H1 (cell line): ENCODE measurements at regions not wholly inside any gene's neighbourhood (a gene's known extent, or its start where the extent isn't known, plus 50 kb on each side); places are given as distances from the start of the nearest gene placed in this dataset.

Source experiments
- CTCF ChIA-PET: fragments of 300-600 bp; sonication (Branson Sonifier 250); formaldehyde crosslinking; loops from one replicate; lab custom pipeline; 2021; ENCODE audit not compliant: partially characterized antibody; lab: Charles Lee
- POLR2A ChIA-PET: fragments of 300-600 bp; sonication (Branson Sonifier 250); formaldehyde crosslinking; loops from one replicate; lab custom pipeline; 2021; ENCODE audit warnings: inconsistent platforms; ENCODE audit not compliant: partially characterized antibody; lab: Charles Lee
- DNase-seq, 2 experiments: peaks; one replicate each; pipeline versions ENCODE4 v3.0.0 to v3.0.0-alpha.2; 2010 to 2022; ENCODE audit warnings: low spot score in 2 of 2, low read depth in 1 of 2, mixed read lengths in 1 of 2
- FAIRE-seq: peaks from 2 replicates; lab custom pipeline; 2011; peaks lifted over from hg19 to GRCh38; lab: Jason Lieb, UNC
- H2AFZ ChIP-seq: 2 replicates; pipeline ENCODE4 v1.8.1; 2012; ENCODE audit warnings: low read length, inconsistent platforms
- H2AK5ac ChIP-seq: 2 replicates; pipeline ENCODE4 v1.6.1; 2013; ENCODE audit warnings: low read depth, low read length
- H2BK120ac ChIP-seq: replicated peaks from 2 replicates; pipeline ENCODE3; 2013; ENCODE audit warnings: low read depth, low read length, inconsistent platforms
- H2BK12ac ChIP-seq: 2 replicates; pipeline ENCODE4 v1.6.1; 2013; ENCODE audit warnings: low read depth, low read length
- H2BK15ac ChIP-seq: 2 replicates; pipeline ENCODE4 v1.6.1; 2013; ENCODE audit warnings: low read length
- H2BK20ac ChIP-seq: 2 replicates; pipeline ENCODE4 v1.6.1; 2013; ENCODE audit warnings: low read length
- H2BK5ac ChIP-seq: 2 replicates; pipeline ENCODE4 v1.6.1; 2013; ENCODE audit warnings: low read depth, low read length
- H3K14ac ChIP-seq: 2 replicates; pipeline ENCODE4 v1.6.1; 2013; ENCODE audit warnings: inconsistent platforms; ENCODE audit not compliant: insufficient read length
- H3K18ac ChIP-seq: 2 replicates; pipeline ENCODE4 v1.6.1; 2013; ENCODE audit warnings: low read length; ENCODE audit errors: extremely low read depth
- H3K23ac ChIP-seq: 2 replicates; pipeline ENCODE4 v1.6.1; 2013; ENCODE audit warnings: inconsistent platforms; ENCODE audit not compliant: insufficient read length
- H3K23me2 ChIP-seq: 2 replicates; pipeline ENCODE4 v1.6.1; 2013; ENCODE audit warnings: low read depth, low read length
- H3K27ac ChIP-seq: 2 replicates; pipeline ENCODE4 v1.6.1; 2011; ENCODE audit warnings: low read depth, low read length, inconsistent platforms
- H3K27me3 ChIP-seq, 4 experiments: replicated peaks in 1 of 4; 1 replicate in 1 of 4; 2 replicates in 3 of 4; pipeline versions ENCODE4 v1.6.1 to v1.8.1; 2011 to 2013; ENCODE audit warnings: low read length in 3 of 4, mild to moderate bottlenecking in 3 of 4, inconsistent platforms in 2 of 4, mixed read lengths in 2 of 4, moderate library complexity in 1 of 4; ENCODE audit not compliant: control insufficient read depth in 3 of 4, insufficient read depth in 3 of 4; ENCODE audit errors: extremely low read depth in 1 of 4
- H3K36me3 ChIP-seq, 4 experiments: 2 replicates each; pipeline versions ENCODE4 v1.6.1 to v1.8.1; 2011 to 2013; ENCODE audit warnings: mild to moderate bottlenecking in 4 of 4, low read length in 3 of 4, moderate library complexity in 2 of 4, control low read depth in 1 of 4, inconsistent platforms in 1 of 4; ENCODE audit not compliant: insufficient read depth in 4 of 4, control insufficient read depth in 2 of 4
- H3K4ac ChIP-seq: replicated peaks from 2 replicates; pipeline ENCODE3; 2013; ENCODE audit warnings: low read length, low read depth, mixed read lengths, inconsistent platforms; ENCODE audit not compliant: insufficient read length
- H3K4me1 ChIP-seq, 4 experiments: replicated peaks in 1 of 4; 1 replicate in 1 of 4; 2 replicates in 3 of 4; pipeline versions ENCODE4 v1.6.1 to v1.8.1; 2011 to 2013; ENCODE audit warnings: low read length in 3 of 4, inconsistent platforms in 2 of 4, mixed read lengths in 1 of 4; ENCODE audit not compliant: insufficient read depth in 4 of 4, control insufficient read depth in 3 of 4
- H3K4me2 ChIP-seq, 2 experiments: 2 replicates each; pipeline versions ENCODE4 v1.6.1 to v1.8.1; 2011 to 2013; ENCODE audit warnings: low read depth in 2 of 2, low read length in 2 of 2, control low read depth in 1 of 2, inconsistent platforms in 1 of 2, mild to moderate bottlenecking in 1 of 2; ENCODE audit not compliant: insufficient read depth in 1 of 2
- H3K4me3 ChIP-seq, 4 experiments: fragments of 200-600, 300-600 bp in 1 of 4; sonication (generic), shearing (Covaris generic), sonication (Bioruptor Twin) in 1 of 4; 2 replicates each; pipeline versions ENCODE4 v1.5.1 to v1.8.1; 2011 to 2016; ENCODE audit warnings: low read length in 4 of 4, low read depth in 3 of 4, control low read depth in 2 of 4, inconsistent platforms in 2 of 4, mild to moderate bottlenecking in 2 of 4, mixed read lengths in 1 of 4, moderate library complexity in 1 of 4; ENCODE audit not compliant: insufficient read depth in 2 of 4; ENCODE audit errors: extremely low read depth in 1 of 4
- H3K56ac ChIP-seq: replicated peaks from 2 replicates; pipeline ENCODE3; 2013; ENCODE audit warnings: low read depth, mild to moderate bottlenecking, mixed read lengths, low read length, inconsistent platforms; ENCODE audit not compliant: insufficient read length
- H3K79me1 ChIP-seq: 2 replicates; pipeline ENCODE4 v1.6.1; 2013; ENCODE audit warnings: low read depth, low read length, control low read depth
- H3K79me2 ChIP-seq, 2 experiments: 2 replicates each; pipeline versions ENCODE4 v1.6.1 to v1.8.1; 2012 to 2013; ENCODE audit warnings: low read length in 2 of 2, mild to moderate bottlenecking in 2 of 2, inconsistent platforms in 1 of 2; ENCODE audit not compliant: insufficient read depth in 2 of 2, control insufficient read depth in 1 of 2
- H3K9ac ChIP-seq, 4 experiments: replicated peaks in 1 of 4; 1 replicate in 1 of 4; 2 replicates in 3 of 4; pipeline versions ENCODE4 v1.6.1 to v1.8.1; 2011 to 2013; ENCODE audit warnings: low read depth in 3 of 4, low read length in 3 of 4, control low read depth in 2 of 4, mild to moderate bottlenecking in 2 of 4, moderate library complexity in 2 of 4, inconsistent platforms in 1 of 4; ENCODE audit errors: extremely low read depth in 1 of 4
- H3K9me3 ChIP-seq, 2 experiments: 2 replicates each; pipeline versions ENCODE4 v1.6.1 to v1.8.1; 2012 to 2013; ENCODE audit warnings: mild to moderate bottlenecking in 2 of 2, moderate library complexity in 2 of 2, control low read depth in 1 of 2, inconsistent platforms in 1 of 2, low read depth in 1 of 2, low read length in 1 of 2, mixed read lengths in 1 of 2; ENCODE audit not compliant: insufficient read depth in 2 of 2
- H4K20me1 ChIP-seq, 2 experiments: replicated peaks in 1 of 2; 2 replicates each; pipeline versions ENCODE3 to v1.8.1; 2011 to 2013; ENCODE audit warnings: inconsistent platforms in 2 of 2, low read length in 2 of 2, mild to moderate bottlenecking in 1 of 2; ENCODE audit not compliant: insufficient read depth in 2 of 2, control insufficient read depth in 1 of 2
- H4K5ac ChIP-seq: 2 replicates; pipeline ENCODE4 v1.6.1; 2013; ENCODE audit warnings: low read length, low read depth, mixed read lengths, inconsistent platforms; ENCODE audit not compliant: insufficient read length
- H4K8ac ChIP-seq: 2 replicates; pipeline ENCODE4 v1.8.0; 2013; ENCODE audit warnings: mild to moderate bottlenecking, moderate library complexity, low read length, inconsistent platforms; ENCODE audit not compliant: insufficient read depth; ENCODE audit errors: extremely low read depth
- H4K91ac ChIP-seq: replicated peaks from 2 replicates; pipeline ENCODE3; 2013; ENCODE audit warnings: low read length, mixed read lengths, inconsistent platforms; ENCODE audit not compliant: insufficient read length
- CEBPB ChIP-seq: IDR thresholded peaks from 2 replicates; pipeline ENCODE4 v1.6.1; 2012; ENCODE audit warnings: low read depth, low read length
- CREB1 ChIP-seq: IDR thresholded peaks from 2 replicates; pipeline ENCODE4 v1.6.1; 2012; ENCODE audit warnings: inconsistent platforms
- WGBS, 2 experiments: shearing (Covaris generic) in 1 of 2; methylation state at CpG; one replicate each; pipeline versions ENCODE4 v1.1.6 to v1.1.7; 2013 to 2015; ENCODE audit warnings: low lambda C conversion rate in 2 of 2, mixed read lengths in 2 of 2, inconsistent platforms in 1 of 2, low coverage in 1 of 2, missing lambda C conversion rate in 1 of 2; ENCODE audit not compliant: insufficient replicate concordance in 2 of 2, insufficient coverage in 1 of 2, insufficient read length in 1 of 2; ENCODE audit errors: extremely low coverage in 1 of 2, missing lambda C conversion rate in 1 of 2; 5-methylcytosine and 5-hydroxymethylcytosine counted together

DNA sequence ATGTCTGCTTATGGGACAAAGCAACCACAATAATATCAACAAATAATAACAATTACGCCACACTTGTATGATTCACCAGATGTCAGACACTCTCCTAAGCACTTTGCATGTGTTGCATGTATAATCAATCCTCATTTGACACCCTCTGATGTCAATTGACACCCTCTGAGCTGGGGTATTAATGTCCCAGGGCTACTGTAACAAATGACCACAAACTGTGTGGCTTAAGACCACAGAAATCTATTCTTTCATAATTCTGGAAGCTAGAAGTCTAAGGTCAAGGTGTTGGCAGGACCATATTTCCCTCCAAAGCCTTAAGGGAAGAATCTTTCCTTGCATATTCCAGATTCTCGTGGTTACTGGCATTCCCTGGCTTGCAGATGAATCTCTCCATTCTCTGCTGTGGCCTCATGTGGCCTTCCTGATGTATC lies 112.7 kb downstream of the NPIPB5 start:
- FAIRE-seq (no peak), DNase-seq (peak in 1 of 2 experiments; percentile 29)
- no peak overlapping the region for H3K4ac ChIP-seq
- H3K4me2 ChIP-seq = no peak overlapping the region
- H4K20me1 ChIP-seq = no peaks in the 10 kb centered on the region
- no peak overlapping the region for H3K4me3 ChIP-seq
- CTCF ChIA-PET = interaction anchor here (0.6 kb wide), 1 partner anchor 1281 kb away, joined by 3 read pairs; no protein-coding TSS in a partner anchor
- no peak overlapping the region for H3K23ac ChIP-seq
- POLR2A ChIA-PET = no interaction called here
- H2AK5ac ChIP-seq = no peak overlapping the region
- no peak overlapping the region for H4K8ac ChIP-seq
- H3K23me2 ChIP-seq = no peaks in the 10 kb centered on the region
- H3K27ac ChIP-seq = no peak overlapping the region
- H3K9ac ChIP-seq = no peak overlapping the region
- TF ChIP-seq CREB1 = no peak
- TF ChIP-seq CEBPB = no peak
- H3K14ac ChIP-seq = no peak overlapping the region
- no peak overlapping the region for H3K18ac ChIP-seq
- no peaks in the 10 kb centered on the region for H3K36me3 ChIP-seq
- H2BK120ac ChIP-seq = peak overlapping the region; percentile 14
- no peaks in the 10 kb centered on the region for H3K27me3 ChIP-seq
- no peaks in the 10 kb centered on the region for H3K79me2 ChIP-seq
- 84% methylated on average over 2 of the region's 2 CpGs; no CpG with 5 or more reads in 1 of the 2 experiments for WGBS, 2 experiments
- H3K79me1 ChIP-seq = no peaks in the 10 kb centered on the region
- H3K9me3 ChIP-seq = no peaks in the 10 kb centered on the region
- no peak overlapping the region for H2BK5ac ChIP-seq
- no peak overlapping the region for H2BK15ac ChIP-seq
- H2BK12ac ChIP-seq = no peak overlapping the region
- H2AFZ ChIP-seq = no peak overlapping the region
- H4K91ac ChIP-seq = no peak overlapping the region
- H3K56ac ChIP-seq = no peak overlapping the region
- peaks cover 0 to 7% (median 3%) of the 10 kb centered on the region in 4 experiments; a peak in 6 of 7 replicates for H3K4me1 ChIP-seq
- no peak overlapping the region for H4K5ac ChIP-seq
- H2BK20ac ChIP-seq = peak overlapping the region; percentile 11; the same call in 1 of the 2 replicates
